IPS-18c (cell line): ENCODE measurements at regions not wholly inside any gene's neighbourhood (a gene's known extent, or its start where the extent isn't known, plus 50 kb on each side); places are given as distances from the start of the nearest gene placed in this dataset.

Source experiments
- H3K4me3 ChIP-seq: 2 replicates; pipeline ENCODE4 v1.7.0; 2013; ENCODE audit warnings: low read depth, mild to moderate bottlenecking, low read length, moderate library complexity; ENCODE audit not compliant: insufficient read depth
- H3K9me3 ChIP-seq: one replicate; pipeline ENCODE4 v1.6.1; 2013; ENCODE audit warnings: mild to moderate bottlenecking, low read length, moderate library complexity; ENCODE audit not compliant: control insufficient read depth, insufficient read depth

DNA sequence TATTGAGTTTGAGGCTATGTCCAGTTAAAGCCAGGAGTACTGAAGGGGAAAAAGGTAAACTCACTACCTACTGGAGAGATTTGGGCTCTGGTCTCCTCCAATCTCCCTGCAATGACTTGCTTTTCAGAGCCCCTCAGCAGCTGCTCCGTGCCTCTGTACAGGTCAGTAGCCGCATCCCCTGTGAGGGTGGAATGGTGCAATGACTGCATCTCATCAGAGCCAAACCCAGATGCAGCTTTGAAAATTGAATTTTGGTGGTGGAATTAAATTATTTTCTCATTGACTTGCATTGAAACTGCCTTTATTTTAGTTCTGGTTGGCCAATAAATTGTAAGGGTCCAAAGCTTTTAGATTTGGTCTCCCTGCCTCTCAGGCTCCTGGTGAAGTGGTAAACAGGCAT, 166.7 kb downstream of the DLL1 start:
- Histone ChIP-seq H3K4me3 (no peak overlapping the region), H3K9me3 (no peaks in the 10 kb centered on the region)

GRCh38 chr6:170122651-170123050, 168.2 kb downstream of the DLL1 start:
- no peak overlapping the region for H3K4me3 ChIP-seq
- peaks cover 2% of the 10 kb centered on the region for H3K9me3 ChIP-seq

GRCh38 chr6:170117111-170117972, 173.5 kb downstream of the DLL1 start:
- no peak overlapping the region for H3K4me3 ChIP-seq
- peaks cover 2% of the 10 kb centered on the region for H3K9me3 ChIP-seq

GRCh38 chr6:170116636-170117035, 174.2 kb downstream of the DLL1 start:
- Histone ChIP-seq H3K4me3 (no peak overlapping the region), H3K9me3 (peaks cover 2% of the 10 kb centered on the region)

GRCh38 chr6:170114956-170115855, 175.7 kb downstream of the DLL1 start:
- Histone ChIP-seq H3K9me3 (peaks cover 2% of the 10 kb centered on the region), H3K4me3 (no peak overlapping the region)

GRCh38 chr6:170114187-170114945, 176.5 kb downstream of the DLL1 start:
- Histone ChIP-seq H3K9me3 (peaks cover 2% of the 10 kb centered on the region), H3K4me3 (no peak overlapping the region)

DNA sequence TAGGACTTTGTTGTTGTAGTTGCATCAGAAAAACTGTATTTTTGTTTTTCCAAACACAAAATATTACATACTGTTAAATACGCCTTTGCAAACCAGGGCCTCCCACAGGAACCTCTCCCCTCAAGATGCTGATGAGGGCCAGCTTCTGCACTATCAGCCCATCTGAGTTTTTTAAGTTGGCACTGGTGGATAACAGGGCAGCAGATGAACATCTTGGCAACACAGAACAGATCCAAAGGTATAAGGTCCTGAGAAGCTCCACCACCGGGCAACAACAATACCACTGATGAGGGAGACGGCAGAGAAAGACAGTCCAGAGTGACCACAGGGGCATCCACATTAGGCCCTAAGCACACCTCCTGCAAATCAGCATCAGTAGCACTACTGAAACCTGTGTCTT, 177.7 kb downstream of the DLL1 start:
- no peak overlapping the region for H3K4me3 ChIP-seq
- no peaks in the 10 kb centered on the region for H3K9me3 ChIP-seq

DNA sequence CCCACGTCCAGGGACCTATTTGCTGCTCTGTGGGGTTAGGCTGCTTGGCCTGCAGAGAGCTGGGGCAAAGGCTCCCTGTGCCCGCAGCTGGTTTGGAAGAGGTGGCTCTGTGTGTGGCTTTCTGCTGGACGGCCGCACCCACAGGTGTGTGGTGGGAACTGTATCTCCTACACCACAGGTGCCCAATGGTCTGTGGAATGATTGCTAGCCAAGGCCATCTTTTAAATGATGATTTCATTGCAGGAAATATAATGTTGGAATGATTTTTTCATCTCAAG, 178.4 kb downstream of the DLL1 start:
- no peak overlapping the region for H3K4me3 ChIP-seq
- no peaks in the 10 kb centered on the region for H3K9me3 ChIP-seq

- H3K4me3 ChIP-seq = no peak overlapping the region
- no peaks in the 10 kb centered on the region for H3K9me3 ChIP-seq
Measured at GRCh38 chr6:170111816-170112582, 178.9 kb downstream of the DLL1 start.

GRCh38 chr6:170111141-170111664, 179.7 kb downstream of the DLL1 start:
- no peaks in the 10 kb centered on the region for H3K9me3 ChIP-seq

GRCh38 chr6:170110201-170111140, 180.4 kb downstream of the DLL1 start:
- no peak overlapping the region for H3K4me3 ChIP-seq

More at GRCh38 chr6:170111141-170111664, 179.7 kb downstream of the DLL1 start:
- no peak overlapping the region for H3K4me3 ChIP-seq

GRCh38 chr6:170108890-170109587, 181.8 kb downstream of the DLL1 start:
- Histone ChIP-seq H3K9me3 (no peaks in the 10 kb centered on the region), H3K4me3 (no peak overlapping the region)

More at GRCh38 chr6:170110201-170111140, 180.4 kb downstream of the DLL1 start:
- H3K9me3 ChIP-seq = no peaks in the 10 kb centered on the region

GRCh38 chr6:170108456-170108855, 182.4 kb downstream of the DLL1 start:
- no peak overlapping the region for H3K4me3 ChIP-seq
- no peaks in the 10 kb centered on the region for H3K9me3 ChIP-seq

GRCh38 chr6:170107606-170108222, 183.2 kb downstream of the DLL1 start:
- Histone ChIP-seq H3K4me3 (no peak overlapping the region), H3K9me3 (no peaks in the 10 kb centered on the region)
